ENCODE measurements at regions not wholly inside any gene's neighbourhood (a gene's known extent, or its start where the extent isn't known, plus 50 kb on each side); places are given as distances from the start of the nearest gene placed in this dataset.

DNA sequence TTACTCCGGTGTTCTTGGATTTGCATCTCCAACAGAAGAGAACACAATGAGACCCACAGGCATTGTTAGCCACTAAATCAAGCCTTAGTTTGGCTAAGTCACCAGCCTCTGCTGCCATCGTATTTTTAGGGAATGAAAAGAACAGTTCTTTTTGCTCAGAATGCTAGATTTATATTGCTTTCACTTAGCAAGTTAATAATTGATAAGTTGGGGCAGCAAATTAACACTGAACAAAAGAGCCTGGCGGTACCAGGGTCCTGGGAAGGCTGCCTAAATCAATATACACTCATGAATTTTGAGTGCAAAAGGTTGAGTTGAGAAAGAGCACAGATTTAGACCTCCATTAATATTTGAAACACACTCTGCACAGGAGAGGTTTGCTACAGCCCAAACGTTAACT is 767.7 kb downstream of the TYW1 start:
- TF ChIP-seq EZH2 (IDR thresholded peaks at IDR 0.05; ENCODE audit: insufficient read depth, poor library complexity, severe bottlenecking) (no peak), EZH2phosphoT487 (IDR thresholded peaks at IDR 0.05; ENCODE audit: insufficient read depth, low read depth) (no peak)

Measured in GM23248 (cell line).